HG02943 (cell line): ENCODE measurements at regions not wholly inside any gene's neighbourhood (a gene's known extent, or its start where the extent isn't known, plus 50 kb on each side); places are given as distances from the start of the nearest gene placed in this dataset.

Source experiments
- ATAC-seq: cut with Tn5 transposase; IDR thresholded peaks from one replicate; pipeline ENCODE4 v1.9.1; 2021; ENCODE audit warnings: mild to moderate bottlenecking, low read depth, moderate library complexity; ENCODE audit not compliant: unreplicated experiment

DNA sequence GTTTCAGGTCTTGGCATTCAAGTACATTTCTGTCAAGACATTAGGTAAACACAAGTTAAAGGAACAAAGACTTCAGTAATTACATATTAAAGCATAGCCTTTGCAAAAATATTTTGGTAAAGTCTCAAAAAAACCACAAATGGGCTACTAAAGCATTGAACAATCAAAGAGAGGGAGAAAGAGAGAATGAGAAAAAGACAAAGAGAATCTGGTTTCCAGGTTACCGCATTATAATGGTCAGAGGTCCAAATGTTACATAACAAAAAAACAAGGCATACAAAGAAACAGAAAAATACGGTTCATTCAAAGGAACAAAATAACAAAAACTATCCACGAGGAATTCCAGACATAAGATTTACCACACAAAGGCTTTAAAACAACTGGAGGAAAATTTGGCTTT is 327.9 kb downstream of the AKAIN1 start:
- ATAC-seq: no peak

DNA sequence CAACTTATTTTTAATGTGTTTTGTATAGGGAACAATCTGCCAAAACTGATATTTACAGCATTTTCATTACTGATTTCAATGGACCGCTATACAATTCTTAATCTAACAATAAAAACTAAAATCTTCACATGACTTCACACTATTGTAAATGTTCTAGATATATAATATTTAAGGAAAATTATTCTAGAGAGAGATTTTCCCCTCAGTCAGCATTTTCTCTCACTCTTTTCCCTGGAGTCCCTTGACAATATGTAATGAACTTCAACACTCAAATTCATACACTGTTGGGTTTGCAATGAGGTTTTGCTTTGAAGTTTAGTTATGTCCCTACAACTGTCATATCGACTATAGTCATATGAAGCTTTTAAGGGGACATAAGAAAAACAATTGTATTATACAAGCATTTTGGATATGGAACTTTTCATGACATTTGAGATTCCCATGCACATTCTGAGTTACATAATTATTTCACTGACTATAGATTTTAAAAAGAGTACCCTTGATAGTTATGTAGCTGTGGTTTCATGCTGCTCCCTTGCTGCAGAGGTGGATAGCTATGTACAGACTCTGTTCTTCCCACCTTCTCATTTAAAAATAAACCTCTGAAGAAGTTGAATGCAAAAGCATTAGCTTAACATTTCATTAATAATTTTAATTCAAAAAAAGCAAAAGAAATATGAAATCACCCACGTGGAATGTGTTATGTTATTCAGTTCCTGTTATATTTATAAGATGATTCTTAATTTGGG is 338.5 kb downstream of the AKAIN1 start:
- no peak for ATAC-seq

DNA sequence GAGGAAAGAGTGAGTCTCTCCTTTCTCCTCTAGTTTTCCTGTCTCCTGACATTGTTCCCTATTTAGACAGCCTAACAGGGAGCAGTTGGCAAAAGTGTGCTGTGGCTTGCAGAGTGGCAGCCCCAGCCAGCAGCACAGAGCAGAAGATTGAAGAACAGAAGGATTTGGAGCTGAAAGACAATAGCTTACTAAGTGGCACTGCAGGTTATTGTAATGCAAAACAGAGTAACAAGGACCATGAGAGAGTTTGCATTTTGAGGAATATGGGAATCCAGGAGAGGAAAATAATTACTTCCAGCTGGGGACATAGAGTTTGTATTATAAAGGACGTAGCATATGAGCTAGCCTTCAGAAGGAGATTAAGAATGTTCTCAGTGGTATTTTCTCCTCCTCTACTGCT is 342.4 kb downstream of the AKAIN1 start:
- ATAC-seq: no peak

DNA sequence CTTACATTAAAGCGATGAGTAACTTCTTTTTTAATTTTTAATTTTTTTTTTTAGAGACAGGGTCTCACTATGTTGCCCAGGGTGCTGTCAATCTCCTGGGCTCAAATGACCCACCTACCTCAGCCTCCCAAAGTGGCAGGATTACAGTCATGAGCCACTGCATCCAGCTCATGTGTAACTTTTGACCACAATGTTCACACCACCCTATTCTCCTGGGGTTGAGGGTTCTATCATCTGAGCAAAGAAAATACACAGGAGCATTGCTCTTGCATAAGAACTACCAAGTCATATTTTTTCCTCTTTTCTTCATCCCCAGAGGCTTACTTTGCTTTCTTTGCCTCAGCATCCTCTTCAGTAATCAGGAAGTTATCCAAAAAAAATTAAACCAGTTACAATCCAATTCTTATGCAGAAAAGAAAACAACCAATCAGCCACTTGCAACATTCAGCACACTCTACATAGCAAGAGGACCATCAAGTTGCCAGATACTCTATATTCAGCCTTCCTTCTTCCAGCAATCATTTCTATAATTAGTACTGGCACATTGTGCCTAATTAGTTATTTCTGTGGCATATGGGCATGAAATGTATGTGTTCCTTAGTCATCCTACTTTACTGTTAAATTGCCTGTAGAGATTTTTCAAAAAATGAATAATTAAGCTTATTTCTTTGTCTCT is 345.6 kb downstream of the AKAIN1 start:
- ATAC-seq: no peak

DNA sequence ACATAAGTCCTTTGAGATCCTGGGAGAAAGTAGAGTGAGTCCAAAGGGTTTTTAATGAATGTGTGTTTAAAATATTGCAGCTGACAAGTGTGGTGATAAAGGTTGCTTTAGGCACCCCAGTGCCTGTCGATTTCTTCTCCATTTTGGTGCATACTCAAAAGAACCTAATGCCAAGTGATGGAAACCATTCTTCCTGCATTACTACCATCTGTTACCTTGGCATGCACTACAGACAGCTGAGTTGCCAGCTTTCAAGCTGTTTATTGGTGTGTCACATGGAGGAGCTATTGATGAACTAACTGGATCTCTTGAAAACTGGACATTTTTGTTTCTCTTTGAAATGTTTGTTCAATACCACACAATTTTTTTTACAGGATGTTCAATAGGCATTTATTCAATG is 350.0 kb downstream of the AKAIN1 start:
- ATAC-seq: no peak

DNA sequence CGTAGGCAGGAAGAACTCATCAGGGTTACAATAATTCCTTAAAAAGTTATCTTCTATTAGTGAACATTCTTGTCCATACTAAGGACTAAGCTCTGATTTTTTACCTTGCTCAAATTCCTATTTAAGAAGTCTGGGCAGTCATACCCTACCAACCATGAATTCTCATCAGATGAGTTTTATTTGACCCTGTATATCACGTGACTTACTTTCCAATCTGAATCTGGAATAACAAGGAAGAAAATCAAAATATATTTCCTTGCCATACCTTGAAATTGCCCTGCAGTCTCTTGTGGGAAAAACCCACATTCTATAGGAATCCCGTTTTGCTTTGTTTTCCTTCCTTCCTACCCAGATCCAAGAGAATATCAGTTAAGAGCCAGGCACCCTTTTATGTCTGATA is 352.7 kb downstream of the AKAIN1 start:
- no peak for ATAC-seq

DNA sequence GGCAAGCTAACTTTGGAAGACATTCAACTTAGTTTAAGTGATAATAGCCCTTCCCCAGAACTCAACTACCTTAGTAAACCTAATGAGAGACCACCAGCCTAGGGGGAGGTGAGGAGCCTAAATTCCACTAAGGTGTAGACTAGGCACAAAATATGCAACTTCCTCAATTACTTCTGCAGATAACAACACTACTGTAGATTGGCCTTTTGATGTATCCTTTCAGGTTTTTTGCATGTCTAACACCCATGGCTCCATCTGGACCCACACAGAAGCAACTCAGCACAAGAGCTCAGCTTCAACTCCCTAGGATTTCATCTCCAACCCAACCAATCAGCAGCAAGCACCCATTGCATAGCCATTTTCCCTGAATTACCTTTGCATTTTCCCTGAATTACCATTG is 353.3 kb downstream of the AKAIN1 start:
- ATAC-seq: no peak

DNA sequence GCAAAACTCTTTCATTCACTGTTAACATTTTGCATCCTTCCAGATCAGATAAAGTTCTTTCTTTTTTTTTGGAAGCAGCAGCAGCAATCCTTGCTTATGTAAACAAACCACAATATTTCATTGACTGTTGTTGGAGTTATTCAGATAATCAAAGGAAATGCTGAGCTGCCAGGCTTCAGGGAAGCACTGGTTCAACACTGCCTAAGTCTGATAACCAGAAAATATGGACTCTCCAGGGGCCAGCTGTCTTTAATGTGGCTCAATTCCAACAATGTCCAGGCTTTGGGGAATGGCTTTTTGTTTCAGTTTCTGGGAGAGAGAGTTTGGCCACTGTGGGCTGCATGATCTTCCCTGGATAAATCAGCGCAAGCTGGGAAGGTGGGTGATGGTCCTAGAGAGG is 354.3 kb downstream of the AKAIN1 start:
- ATAC-seq: no peak

DNA sequence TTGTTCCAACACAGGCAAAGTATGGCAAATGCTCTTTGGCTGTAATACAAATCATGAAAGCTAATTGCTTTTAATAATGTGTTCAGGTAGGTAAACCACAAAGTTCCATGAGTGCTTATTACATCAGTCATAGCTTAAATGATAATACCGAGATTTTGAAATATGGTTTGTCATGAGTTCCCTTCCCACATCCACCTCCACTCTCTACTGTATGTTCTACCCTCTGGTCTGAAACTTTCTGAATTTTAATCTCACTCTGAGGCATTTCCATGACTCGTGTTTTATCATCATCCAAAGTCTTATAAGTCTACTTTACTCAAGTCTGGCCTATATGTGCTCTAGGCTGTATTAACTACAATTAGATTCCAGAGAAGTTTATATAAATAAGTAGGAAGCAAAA is 354.8 kb downstream of the AKAIN1 start:
- no peak for ATAC-seq

DNA sequence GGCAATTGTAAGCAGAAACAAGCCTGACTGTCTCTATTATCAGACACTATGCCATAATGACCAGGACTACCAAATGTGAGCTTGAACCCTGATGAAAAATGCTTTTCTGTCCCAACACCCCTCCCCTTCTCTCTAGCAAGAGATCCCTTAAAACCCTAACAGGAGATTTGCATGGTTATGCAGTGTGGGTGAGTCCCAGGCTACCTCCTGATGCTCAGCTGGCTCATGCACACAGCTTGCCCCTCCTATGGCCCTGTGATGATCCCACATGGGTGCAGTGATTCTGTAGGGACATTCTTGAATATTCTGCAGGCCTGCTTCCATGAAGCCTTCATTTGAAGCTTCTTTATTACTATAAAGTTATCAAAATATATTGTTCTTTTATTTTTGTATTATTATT is 357.4 kb downstream of the AKAIN1 start:
- no peak for ATAC-seq

DNA sequence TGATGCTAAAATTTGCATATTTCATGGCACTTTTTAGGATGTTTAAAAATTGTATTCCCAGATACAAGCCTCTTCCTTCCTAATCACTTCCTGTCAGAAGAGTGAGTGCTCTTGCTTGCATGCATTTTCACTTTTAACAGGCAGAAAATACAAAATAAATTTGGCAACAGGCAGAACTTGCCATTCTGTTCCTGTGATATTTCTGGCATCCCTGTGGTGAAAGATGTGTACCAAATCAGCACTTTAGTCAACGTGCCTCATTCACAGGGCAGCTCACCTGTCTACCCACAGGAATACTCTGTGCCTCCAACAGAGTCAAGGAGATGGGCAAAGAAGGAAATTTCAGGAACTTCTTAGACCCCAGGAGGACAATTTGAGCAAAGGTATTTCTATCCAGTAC is 360.9 kb downstream of the AKAIN1 start:
- ATAC-seq: no peak

DNA sequence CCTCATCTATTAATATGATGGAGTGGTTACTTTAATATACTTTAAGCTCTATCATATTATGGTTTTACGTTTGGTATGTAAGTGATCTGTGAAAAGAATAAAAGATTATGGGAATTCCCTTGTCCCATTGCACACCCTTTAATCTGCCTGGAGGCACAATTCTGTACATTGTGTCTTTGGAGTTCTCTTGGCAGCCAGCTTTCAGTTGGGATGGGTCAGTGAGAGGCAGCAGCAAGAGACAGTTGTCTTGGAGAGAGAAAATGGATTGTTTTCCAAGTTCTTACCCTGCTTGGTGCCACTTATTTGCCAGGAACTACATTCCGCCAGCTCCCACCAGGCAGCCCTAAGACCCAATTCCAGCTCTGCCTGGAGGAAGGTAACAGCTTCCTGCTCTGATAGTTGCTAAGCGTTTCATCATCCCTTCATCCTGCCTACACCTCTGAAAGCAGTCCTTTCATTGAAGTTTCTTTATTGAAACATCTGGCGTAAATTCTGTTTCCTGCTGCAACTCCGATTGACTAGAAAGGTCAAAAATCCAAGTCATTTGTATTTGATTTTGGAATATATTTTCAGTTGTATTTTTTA is 365.2 kb downstream of the AKAIN1 start:
- ATAC-seq: no peak

DNA sequence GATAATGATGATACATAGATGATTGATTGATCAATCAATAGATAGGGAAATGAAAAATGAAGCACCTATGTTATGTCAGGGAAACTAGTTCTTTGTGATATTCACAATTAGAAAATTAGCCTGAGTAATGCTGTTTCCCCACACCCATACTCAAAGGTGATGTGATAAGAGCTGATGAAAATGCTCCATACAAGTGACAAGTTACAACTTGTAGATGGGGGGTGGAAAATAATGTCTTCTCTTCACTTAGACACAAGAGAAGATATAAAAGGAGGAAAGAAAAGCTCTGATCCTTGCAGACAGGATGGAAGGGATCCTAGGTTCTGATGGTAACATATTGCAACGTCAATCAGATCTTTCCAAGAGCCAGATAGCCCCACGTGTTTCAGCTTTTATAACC is 365.9 kb downstream of the AKAIN1 start:
- ATAC-seq: no peak

DNA sequence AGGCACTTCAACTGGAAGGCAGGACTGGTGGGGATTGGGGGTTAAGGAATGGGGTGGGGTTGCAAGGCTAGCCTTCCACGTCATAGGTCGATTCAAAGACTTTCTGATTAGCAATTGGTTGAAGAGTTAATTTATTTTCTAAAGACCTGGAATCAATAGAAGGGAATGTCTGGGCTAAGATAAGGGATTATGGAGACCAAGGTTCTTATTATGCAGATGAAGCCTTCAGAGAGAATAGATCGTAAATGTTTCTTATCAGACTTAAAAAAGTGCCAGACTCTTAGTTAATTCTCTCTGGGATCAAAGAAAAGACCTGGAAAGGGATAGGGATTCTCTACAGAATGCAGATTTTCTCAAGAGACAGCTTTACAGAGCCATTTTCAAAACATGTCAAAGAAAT is 368.0 kb upstream of the DLGAP1 start:
- no peak for ATAC-seq

DNA sequence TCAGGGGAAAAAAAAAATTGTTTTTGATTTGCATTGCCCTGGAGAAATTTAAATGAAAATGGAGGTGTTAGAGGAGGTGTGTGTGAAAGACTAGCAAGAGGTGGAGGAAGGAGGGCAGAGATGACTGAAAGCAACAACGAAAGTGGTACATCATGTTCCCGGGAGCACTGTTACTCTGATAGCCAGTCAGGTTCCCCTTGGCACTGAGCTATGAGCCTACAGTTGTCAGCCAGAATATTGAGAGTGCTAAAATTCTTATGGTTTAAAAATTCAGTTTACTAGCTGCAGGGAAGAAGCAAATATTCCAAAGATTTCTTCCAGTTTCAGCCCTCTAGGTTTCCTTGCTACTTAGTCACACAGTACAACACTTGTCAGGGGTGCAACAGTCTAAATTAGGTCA is 366.7 kb upstream of the DLGAP1 start:
- no peak for ATAC-seq

DNA sequence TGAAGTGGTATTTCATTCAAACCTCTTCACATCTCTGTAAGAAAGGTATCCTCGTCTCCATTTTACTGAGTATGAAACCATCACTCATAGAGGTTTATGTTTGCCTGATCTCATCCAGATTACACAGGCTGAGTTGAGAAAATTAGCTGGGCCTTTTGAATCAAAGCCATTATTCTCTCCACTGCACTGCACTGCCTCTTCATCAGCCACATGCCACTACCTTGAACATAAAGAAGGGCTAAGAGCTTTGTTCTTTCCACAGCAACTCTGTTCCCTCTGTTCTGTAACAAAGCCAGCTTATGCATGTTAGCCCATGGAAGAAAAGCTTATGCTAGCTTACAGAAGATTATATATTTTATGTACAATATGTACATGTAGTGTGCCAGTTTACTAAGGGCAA is 362.6 kb upstream of the DLGAP1 start:
- no peak for ATAC-seq

DNA sequence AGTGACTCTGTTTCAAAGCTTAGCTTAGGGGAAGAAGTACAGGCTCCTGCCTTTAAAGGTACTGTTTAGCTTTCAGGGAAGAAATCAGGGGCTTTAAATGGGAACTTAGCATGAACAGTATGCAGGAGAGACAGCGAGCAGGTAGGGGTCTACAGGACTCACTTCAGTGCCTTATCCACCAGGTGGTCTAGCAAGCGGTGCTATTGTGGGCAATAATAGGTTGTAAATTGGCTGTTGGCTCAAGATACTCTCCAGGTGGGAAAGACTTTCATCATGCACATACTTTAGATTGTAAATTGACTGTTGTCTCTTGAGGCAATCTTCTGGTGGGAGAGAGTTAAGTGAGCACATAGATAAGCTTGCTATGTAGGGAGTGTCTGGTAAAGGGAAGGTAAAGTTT is 358.6 kb upstream of the DLGAP1 start:
- ATAC-seq: no peak

DNA sequence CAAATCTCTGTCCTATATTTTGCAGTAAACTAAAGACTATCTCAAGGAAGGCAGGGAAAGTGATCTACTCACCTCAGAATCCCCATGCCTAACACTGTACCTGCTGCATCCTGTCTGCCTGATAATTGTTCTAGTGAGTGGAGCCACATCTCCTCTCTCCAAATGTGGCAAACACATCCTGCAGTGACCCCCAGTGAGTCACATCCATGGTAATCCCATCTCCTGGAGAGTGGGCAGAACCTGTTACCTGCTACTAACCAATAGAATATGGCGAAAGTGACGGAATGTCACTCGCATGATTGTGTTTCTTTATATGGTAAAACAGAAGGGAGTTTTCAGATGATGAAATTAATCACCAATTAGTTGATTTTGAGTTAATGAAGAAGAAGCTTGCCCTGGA is 353.8 kb upstream of the DLGAP1 start:
- no peak for ATAC-seq

DNA sequence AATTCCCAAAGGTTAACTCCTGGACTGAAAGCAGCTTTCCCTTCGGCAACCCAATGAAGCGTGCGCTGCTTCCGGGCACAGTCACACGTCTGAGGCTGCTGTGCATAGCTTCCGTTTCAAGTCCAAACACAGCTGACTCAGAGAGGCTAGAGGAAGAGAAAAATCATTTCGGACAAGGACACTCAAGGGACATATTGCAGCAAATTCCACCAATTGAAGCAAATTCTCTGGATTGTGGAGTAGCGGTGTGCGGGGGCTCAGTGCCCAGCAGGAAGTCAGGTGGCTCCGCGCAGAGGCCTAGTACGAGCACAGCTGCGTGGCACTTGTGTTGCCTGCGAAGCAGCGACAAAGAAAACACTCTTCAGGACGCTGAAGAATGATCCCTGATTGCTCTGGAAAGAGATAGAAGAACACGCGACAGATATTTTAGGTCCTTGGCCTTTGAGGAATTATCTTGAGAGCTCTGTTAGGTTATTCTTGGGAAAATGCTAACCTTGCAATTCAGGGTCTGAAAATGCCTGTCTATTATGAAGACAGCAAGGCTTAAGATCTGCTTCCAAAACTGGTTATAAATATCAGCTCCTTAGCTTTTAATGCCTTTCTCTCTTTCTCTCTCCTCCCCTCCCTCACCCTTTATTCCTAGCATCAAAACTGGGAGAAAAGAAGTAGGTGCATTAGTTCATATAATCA is 352.6 kb upstream of the DLGAP1 start:
- no peak for ATAC-seq

DNA sequence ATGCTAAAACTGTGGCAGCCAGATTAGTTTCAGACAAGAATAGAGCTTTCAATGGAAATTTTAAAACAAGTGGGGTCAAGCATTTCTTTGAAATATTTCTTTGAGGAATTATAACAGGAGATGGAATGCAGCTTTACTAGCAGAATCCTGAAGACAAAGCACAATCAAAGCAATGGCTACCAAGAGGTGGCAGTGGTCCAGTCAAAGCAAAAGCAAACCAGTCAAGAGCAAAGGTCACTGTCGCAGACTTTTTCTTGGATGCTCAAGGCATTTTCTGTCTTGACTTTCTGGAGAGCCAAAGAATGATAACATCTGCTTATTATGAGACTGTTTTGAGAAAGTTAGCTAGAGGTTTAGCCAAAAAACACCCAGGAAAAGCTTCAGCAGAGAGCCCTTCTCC is 351.2 kb upstream of the DLGAP1 start:
- ATAC-seq: no peak

DNA sequence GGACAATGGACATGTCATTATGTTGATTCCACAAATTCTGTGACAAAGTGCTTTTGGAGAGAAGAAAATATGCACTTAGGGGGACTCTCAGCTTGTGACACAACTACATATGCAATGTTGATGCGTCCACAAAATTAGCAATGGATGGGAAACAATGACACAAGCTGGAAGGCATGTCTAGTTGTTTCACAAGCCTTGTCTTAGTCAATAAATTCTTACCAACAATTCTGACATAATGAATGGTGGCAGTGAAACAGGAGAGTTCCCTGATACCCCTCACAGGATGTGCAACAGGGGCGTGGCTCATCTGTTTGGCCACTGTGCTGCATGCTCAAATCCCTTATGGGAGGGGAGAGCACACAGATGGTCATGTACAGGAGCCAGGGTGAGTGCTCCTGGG is 347.2 kb upstream of the DLGAP1 start:
- ATAC-seq: no peak

DNA sequence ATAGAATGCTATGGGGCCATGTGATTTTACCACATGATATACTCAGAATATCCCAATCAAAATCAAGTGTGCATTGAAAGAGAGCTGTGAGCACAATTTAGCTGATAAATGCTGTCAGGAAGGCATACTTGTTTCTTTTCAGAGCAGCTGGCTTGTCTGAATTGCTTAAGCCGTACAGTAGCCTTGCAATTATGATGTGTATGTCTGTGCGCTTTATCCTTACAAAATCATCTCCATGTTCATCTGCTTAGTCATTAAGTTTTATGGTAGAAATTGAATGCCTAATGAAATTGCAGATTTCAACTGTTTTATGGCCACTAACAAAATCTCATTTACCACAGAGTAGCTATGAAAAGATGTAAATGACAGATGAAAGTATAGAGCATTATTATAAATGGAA is 346.0 kb upstream of the DLGAP1 start:
- no peak for ATAC-seq
